Neural cell (in vitro differentiated cells): ENCODE measurements at regions not wholly inside any gene's neighbourhood (a gene's known extent, or its start where the extent isn't known, plus 50 kb on each side); places are given as distances from the start of the nearest gene placed in this dataset.

Experiments used
- H2AFZ ChIP-seq: fragments of 200-600, 300-800 bp; sonication (generic), shearing (Covaris generic); 2 replicates; pipeline ENCODE4 v1.6.0; 2014; ENCODE audit warnings: low read depth, mild to moderate bottlenecking, antibody characterized with exemption, low read length, moderate library complexity
- H3F3A ChIP-seq: fragments of 200-600 bp; shearing (Covaris generic); 2 replicates; pipeline ENCODE4 v1.6.1; 2016; ENCODE audit warnings: mild to moderate bottlenecking, moderate library complexity, mixed read lengths, antibody characterized with exemption, low read length; ENCODE audit not compliant: insufficient read depth, poor library complexity, severe bottlenecking
- H3K27ac ChIP-seq: fragments of 200-600, 300-800 bp; sonication (generic), shearing (Covaris generic); 2 replicates; pipeline ENCODE4 v1.5.1; 2014; ENCODE audit warnings: mild to moderate bottlenecking, low read length, moderate library complexity
- H3K27me3 ChIP-seq: fragments of 300-800, 200-600 bp; sonication (generic), shearing (Covaris generic); 2 replicates; pipeline ENCODE4 v1.6.0; 2014; ENCODE audit warnings: mild to moderate bottlenecking, low read depth, low read length, moderate library complexity; ENCODE audit not compliant: insufficient read depth
- H3K36me3 ChIP-seq: fragments of 300-800, 200-600 bp; sonication (generic), shearing (Covaris generic); 2 replicates; pipeline ENCODE4 v1.5.1; 2014; ENCODE audit warnings: mild to moderate bottlenecking, antibody characterized with exemption, low read length, moderate library complexity; ENCODE audit not compliant: insufficient read depth
- H3K4me2 ChIP-seq: fragments of 300-800, 200-600 bp; sonication (generic), shearing (Covaris generic); 2 replicates; pipeline ENCODE4 v1.6.0; 2014; ENCODE audit warnings: mild to moderate bottlenecking, low read length
- H3K4me3 ChIP-seq: fragments of 300-800, 200-600 bp; sonication (generic), shearing (Covaris generic); 2 replicates; pipeline ENCODE4 v1.5.1; 2014; ENCODE audit warnings: mild to moderate bottlenecking, low read length, moderate library complexity
- H3K79me2 ChIP-seq: fragments of 200-600 bp; shearing (Covaris generic); replicated peaks from 2 replicates; pipeline ENCODE4 v1.6.0; 2014; ENCODE audit warnings: mild to moderate bottlenecking, low read length, moderate library complexity; ENCODE audit not compliant: insufficient read depth
- H3K9ac ChIP-seq: fragments of 300-800, 200-600 bp; sonication (generic), shearing (Covaris generic); 2 replicates; pipeline ENCODE4 v1.6.1; 2016; ENCODE audit warnings: mild to moderate bottlenecking, low read length, mixed read lengths
- H3K9me2 ChIP-seq: fragments of 200-600 bp; shearing (Covaris generic); 2 replicates; pipeline ENCODE4 v1.6.1; 2016; ENCODE audit warnings: mild to moderate bottlenecking, low read length, mixed read lengths; ENCODE audit not compliant: insufficient read depth
- H3K9me3 ChIP-seq: fragments of 200-600, 300-800 bp; sonication (generic), shearing (Covaris generic); 2 replicates; pipeline ENCODE4 v1.6.1; 2016; ENCODE audit warnings: mild to moderate bottlenecking, mixed run types, low read length, moderate library complexity, mixed read lengths
- H4K20me1 ChIP-seq: fragments of 200-600 bp; shearing (Covaris generic); 2 replicates; pipeline ENCODE4 v1.6.1; 2016; ENCODE audit warnings: mild to moderate bottlenecking, mixed run types; ENCODE audit not compliant: insufficient read depth
- CTCF ChIP-seq: fragments of 450-650 bp; IDR thresholded peaks from 2 replicates; pipeline ENCODE4 v1.5.1; 2014; ENCODE audit warnings: antibody characterized with exemption, mild to moderate bottlenecking, moderate library complexity; ENCODE audit not compliant: poor library complexity, severe bottlenecking
- EP300 ChIP-seq: fragments of 450-650 bp; conservative IDR thresholded peaks from 2 replicates; pipeline ENCODE4 v1.6.1; 2014; ENCODE audit warnings: antibody characterized with exemption, mild to moderate bottlenecking, moderate library complexity; ENCODE audit not compliant: poor library complexity, severe bottlenecking
- EZH2 ChIP-seq: fragments of 200-600, 300-800 bp; shearing (Covaris generic), sonication (generic); IDR thresholded peaks from 2 replicates; pipeline ENCODE4 v1.6.1; 2014; ENCODE audit warnings: antibody characterized with exemption, low read length, borderline replicate concordance, mild to moderate bottlenecking; ENCODE audit not compliant: insufficient read depth, poor library complexity, severe bottlenecking
- MXI1 ChIP-seq: fragments of 450-650 bp; conservative IDR thresholded peaks from 2 replicates; pipeline ENCODE4 v1.6.1; 2014; ENCODE audit warnings: antibody characterized with exemption, mild to moderate bottlenecking; ENCODE audit not compliant: poor library complexity, severe bottlenecking
- POLR2AphosphoS5 ChIP-seq: IDR thresholded peaks from 2 replicates; pipeline ENCODE4 v1.6.1; 2012
- RAD21 ChIP-seq: fragments of 450-650 bp; conservative IDR thresholded peaks from 2 replicates; pipeline ENCODE4 v1.6.1; 2014; ENCODE audit warnings: antibody characterized with exemption, mild to moderate bottlenecking, moderate library complexity
- REST ChIP-seq: IDR thresholded peaks from 2 replicates; pipeline ENCODE4 v1.6.1; 2012; ENCODE audit warnings: borderline replicate concordance
- SMC3 ChIP-seq: fragments of 450-650 bp; conservative IDR thresholded peaks from 2 replicates; pipeline ENCODE4 v1.6.1; 2014; ENCODE audit warnings: antibody characterized with exemption, mild to moderate bottlenecking, moderate library complexity; ENCODE audit not compliant: poor library complexity
- TAF1 ChIP-seq: IDR thresholded peaks from 2 replicates; pipeline ENCODE4 v1.6.1; 2012; ENCODE audit warnings: low read depth

- Histone ChIP-seq H3F3A (no peaks in the 10 kb centered on the region), H3K4me3 (no peak overlapping the region), H3K9me2 (no peaks in the 10 kb centered on the region), H3K27me3 (no peaks in the 10 kb centered on the region), H3K36me3 (no peaks in the 10 kb centered on the region), H3K79me2 (no peaks in the 10 kb centered on the region), H3K27ac (no peak overlapping the region), H3K4me2 (no peak overlapping the region), H3K9ac (no peak overlapping the region), H3K9me3 (no peaks in the 10 kb centered on the region), H4K20me1 (no peaks in the 10 kb centered on the region), H2AFZ (no peak overlapping the region)
- no peak for TF ChIP-seq MXI1
- no peak for TF ChIP-seq EZH2
- TF ChIP-seq CTCF = no peak
- no peak for TF ChIP-seq RAD21
- no peak for TF ChIP-seq REST
- TF ChIP-seq TAF1 = no peak
- no peak for TF ChIP-seq SMC3
- TF ChIP-seq EP300 = no peak
- TF ChIP-seq POLR2AphosphoS5 = no peak
These were observed 267.4 kb upstream of the VLDLR start for GRCh38 chr9:2354216-2354615.

GRCh38 chr9:2354856-2355696, 266.5 kb upstream of the VLDLR start:
- Histone ChIP-seq H3K4me2 (no peak overlapping the region), H3F3A (no peaks in the 10 kb centered on the region), H3K27ac (no peak overlapping the region), H4K20me1 (no peaks in the 10 kb centered on the region), H2AFZ (no peak overlapping the region), H3K36me3 (no peaks in the 10 kb centered on the region), H3K27me3 (no peaks in the 10 kb centered on the region), H3K9ac (no peak overlapping the region), H3K9me3 (no peaks in the 10 kb centered on the region), H3K79me2 (no peaks in the 10 kb centered on the region), H3K9me2 (no peaks in the 10 kb centered on the region), H3K4me3 (no peak overlapping the region)
- TF ChIP-seq REST = no peak
- TF ChIP-seq SMC3 = no peak
- TF ChIP-seq EZH2 = no peak
- TF ChIP-seq POLR2AphosphoS5 = no peak
- TF ChIP-seq EP300 = no peak
- no peak for TF ChIP-seq TAF1
- TF ChIP-seq RAD21 = no peak
- TF ChIP-seq MXI1 = no peak
